Neural cell (in vitro differentiated cells): ENCODE measurements at regions not wholly inside any gene's neighbourhood (a gene's known extent, or its start where the extent isn't known, plus 50 kb on each side); places are given as distances from the start of the nearest gene placed in this dataset.

Source experiments
- H2AFZ ChIP-seq: fragments of 200-600, 300-800 bp; sonication (generic), shearing (Covaris generic); 2 replicates; pipeline ENCODE4 v1.6.0; 2014; ENCODE audit warnings: low read depth, mild to moderate bottlenecking, antibody characterized with exemption, low read length, moderate library complexity
- H3F3A ChIP-seq: fragments of 200-600 bp; shearing (Covaris generic); 2 replicates; pipeline ENCODE4 v1.6.1; 2016; ENCODE audit warnings: mild to moderate bottlenecking, moderate library complexity, mixed read lengths, antibody characterized with exemption, low read length; ENCODE audit not compliant: insufficient read depth, poor library complexity, severe bottlenecking
- H3K27ac ChIP-seq: fragments of 200-600, 300-800 bp; sonication (generic), shearing (Covaris generic); 2 replicates; pipeline ENCODE4 v1.5.1; 2014; ENCODE audit warnings: mild to moderate bottlenecking, low read length, moderate library complexity
- H3K27me3 ChIP-seq: fragments of 300-800, 200-600 bp; sonication (generic), shearing (Covaris generic); 2 replicates; pipeline ENCODE4 v1.6.0; 2014; ENCODE audit warnings: mild to moderate bottlenecking, low read depth, low read length, moderate library complexity; ENCODE audit not compliant: insufficient read depth
- H3K36me3 ChIP-seq: fragments of 300-800, 200-600 bp; sonication (generic), shearing (Covaris generic); 2 replicates; pipeline ENCODE4 v1.5.1; 2014; ENCODE audit warnings: mild to moderate bottlenecking, antibody characterized with exemption, low read length, moderate library complexity; ENCODE audit not compliant: insufficient read depth
- H3K4me2 ChIP-seq: fragments of 300-800, 200-600 bp; sonication (generic), shearing (Covaris generic); 2 replicates; pipeline ENCODE4 v1.6.0; 2014; ENCODE audit warnings: mild to moderate bottlenecking, low read length
- H3K4me3 ChIP-seq: fragments of 300-800, 200-600 bp; sonication (generic), shearing (Covaris generic); 2 replicates; pipeline ENCODE4 v1.5.1; 2014; ENCODE audit warnings: mild to moderate bottlenecking, low read length, moderate library complexity
- H3K79me2 ChIP-seq: fragments of 200-600 bp; shearing (Covaris generic); replicated peaks from 2 replicates; pipeline ENCODE4 v1.6.0; 2014; ENCODE audit warnings: mild to moderate bottlenecking, low read length, moderate library complexity; ENCODE audit not compliant: insufficient read depth
- H3K9ac ChIP-seq: fragments of 300-800, 200-600 bp; sonication (generic), shearing (Covaris generic); 2 replicates; pipeline ENCODE4 v1.6.1; 2016; ENCODE audit warnings: mild to moderate bottlenecking, low read length, mixed read lengths
- H3K9me2 ChIP-seq: fragments of 200-600 bp; shearing (Covaris generic); 2 replicates; pipeline ENCODE4 v1.6.1; 2016; ENCODE audit warnings: mild to moderate bottlenecking, low read length, mixed read lengths; ENCODE audit not compliant: insufficient read depth
- H3K9me3 ChIP-seq: fragments of 200-600, 300-800 bp; sonication (generic), shearing (Covaris generic); 2 replicates; pipeline ENCODE4 v1.6.1; 2016; ENCODE audit warnings: mild to moderate bottlenecking, mixed run types, low read length, moderate library complexity, mixed read lengths
- H4K20me1 ChIP-seq: fragments of 200-600 bp; shearing (Covaris generic); 2 replicates; pipeline ENCODE4 v1.6.1; 2016; ENCODE audit warnings: mild to moderate bottlenecking, mixed run types; ENCODE audit not compliant: insufficient read depth
- EP300 ChIP-seq: fragments of 450-650 bp; conservative IDR thresholded peaks from 2 replicates; pipeline ENCODE4 v1.6.1; 2014; ENCODE audit warnings: antibody characterized with exemption, mild to moderate bottlenecking, moderate library complexity; ENCODE audit not compliant: poor library complexity, severe bottlenecking
- EZH2 ChIP-seq: fragments of 200-600, 300-800 bp; shearing (Covaris generic), sonication (generic); IDR thresholded peaks from 2 replicates; pipeline ENCODE4 v1.6.1; 2014; ENCODE audit warnings: antibody characterized with exemption, low read length, borderline replicate concordance, mild to moderate bottlenecking; ENCODE audit not compliant: insufficient read depth, poor library complexity, severe bottlenecking
- MXI1 ChIP-seq: fragments of 450-650 bp; conservative IDR thresholded peaks from 2 replicates; pipeline ENCODE4 v1.6.1; 2014; ENCODE audit warnings: antibody characterized with exemption, mild to moderate bottlenecking; ENCODE audit not compliant: poor library complexity, severe bottlenecking
- POLR2AphosphoS5 ChIP-seq: IDR thresholded peaks from 2 replicates; pipeline ENCODE4 v1.6.1; 2012
- RAD21 ChIP-seq: fragments of 450-650 bp; conservative IDR thresholded peaks from 2 replicates; pipeline ENCODE4 v1.6.1; 2014; ENCODE audit warnings: antibody characterized with exemption, mild to moderate bottlenecking, moderate library complexity
- REST ChIP-seq: IDR thresholded peaks from 2 replicates; pipeline ENCODE4 v1.6.1; 2012; ENCODE audit warnings: borderline replicate concordance
- SMC3 ChIP-seq: fragments of 450-650 bp; conservative IDR thresholded peaks from 2 replicates; pipeline ENCODE4 v1.6.1; 2014; ENCODE audit warnings: antibody characterized with exemption, mild to moderate bottlenecking, moderate library complexity; ENCODE audit not compliant: poor library complexity
- TAF1 ChIP-seq: IDR thresholded peaks from 2 replicates; pipeline ENCODE4 v1.6.1; 2012; ENCODE audit warnings: low read depth
- TF ChIP-seq, protein P1 (sequence below): fragments of 450-650 bp; IDR thresholded peaks from 2 replicates; pipeline ENCODE4 v1.5.1; 2014; ENCODE audit warnings: antibody characterized with exemption, mild to moderate bottlenecking, moderate library complexity; ENCODE audit not compliant: poor library complexity, severe bottlenecking

- H3F3A ChIP-seq = no peaks in the 10 kb centered on the region
- no peak for TF ChIP-seq RAD21
- no peak for TF ChIP-seq EP300
- TF ChIP-seq MXI1 = no peak
- TF ChIP-seq, protein P1, sequence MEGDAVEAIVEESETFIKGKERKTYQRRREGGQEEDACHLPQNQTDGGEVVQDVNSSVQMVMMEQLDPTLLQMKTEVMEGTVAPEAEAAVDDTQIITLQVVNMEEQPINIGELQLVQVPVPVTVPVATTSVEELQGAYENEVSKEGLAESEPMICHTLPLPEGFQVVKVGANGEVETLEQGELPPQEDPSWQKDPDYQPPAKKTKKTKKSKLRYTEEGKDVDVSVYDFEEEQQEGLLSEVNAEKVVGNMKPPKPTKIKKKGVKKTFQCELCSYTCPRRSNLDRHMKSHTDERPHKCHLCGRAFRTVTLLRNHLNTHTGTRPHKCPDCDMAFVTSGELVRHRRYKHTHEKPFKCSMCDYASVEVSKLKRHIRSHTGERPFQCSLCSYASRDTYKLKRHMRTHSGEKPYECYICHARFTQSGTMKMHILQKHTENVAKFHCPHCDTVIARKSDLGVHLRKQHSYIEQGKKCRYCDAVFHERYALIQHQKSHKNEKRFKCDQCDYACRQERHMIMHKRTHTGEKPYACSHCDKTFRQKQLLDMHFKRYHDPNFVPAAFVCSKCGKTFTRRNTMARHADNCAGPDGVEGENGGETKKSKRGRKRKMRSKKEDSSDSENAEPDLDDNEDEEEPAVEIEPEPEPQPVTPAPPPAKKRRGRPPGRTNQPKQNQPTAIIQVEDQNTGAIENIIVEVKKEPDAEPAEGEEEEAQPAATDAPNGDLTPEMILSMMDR = no peak
- no peak for TF ChIP-seq POLR2AphosphoS5
- TF ChIP-seq SMC3 = no peak
- TF ChIP-seq EZH2 = no peak
- no peak for TF ChIP-seq TAF1
- TF ChIP-seq REST = no peak
- H3K9me2 ChIP-seq = no peaks in the 10 kb centered on the region
- H3K27ac ChIP-seq = no peak overlapping the region
- no peaks in the 10 kb centered on the region for H3K9me3 ChIP-seq
- H4K20me1 ChIP-seq = no peaks in the 10 kb centered on the region
- H3K9ac ChIP-seq = no peak overlapping the region
- H3K4me2 ChIP-seq = no peak overlapping the region
- no peak overlapping the region for H2AFZ ChIP-seq
- no peak overlapping the region for H3K4me3 ChIP-seq
- H3K36me3 ChIP-seq = no peaks in the 10 kb centered on the region
- no peaks in the 10 kb centered on the region for H3K27me3 ChIP-seq
- H3K79me2 ChIP-seq = no peaks in the 10 kb centered on the region
Measured at GRCh38 chr12:67916266-67916970, 72.8 kb upstream of the IFNG-AS1 start.

GRCh38 chr12:67917811-67918210 is 71.4 kb upstream of the IFNG-AS1 start:
- no peak for TF ChIP-seq EP300
- no peak for TF ChIP-seq EZH2
- TF ChIP-seq TAF1 = no peak
- TF ChIP-seq POLR2AphosphoS5 = no peak
- TF ChIP-seq RAD21 = no peak
- TF ChIP-seq SMC3 = no peak
- TF ChIP-seq, protein P1 = no peak
- no peak for TF ChIP-seq MXI1
- no peaks in the 10 kb centered on the region for H3K9me3 ChIP-seq

More at GRCh38 chr12:67917811-67918210, 71.4 kb upstream of the IFNG-AS1 start:
- Histone ChIP-seq H3F3A (no peaks in the 10 kb centered on the region), H3K4me3 (no peak overlapping the region), H3K9me2 (no peaks in the 10 kb centered on the region), H3K4me2 (no peak overlapping the region), H3K36me3 (no peaks in the 10 kb centered on the region), H3K27me3 (no peaks in the 10 kb centered on the region), H2AFZ (no peak overlapping the region), H3K79me2 (no peaks in the 10 kb centered on the region), H3K9ac (no peak overlapping the region), H3K27ac (no peak overlapping the region), H4K20me1 (no peaks in the 10 kb centered on the region)
